Adrenal gland (tissue), 5 donors: ENCODE measurements at regions not wholly inside any gene's neighbourhood (a gene's known extent, or its start where the extent isn't known, plus 50 kb on each side); places are given as distances from the start of the nearest gene placed in this dataset.

ENCODE experiments used
- CTCF ChIP-seq, 6 experiments: fragments of 450-650 bp in 4 of 6; fragments of 200-600 bp in 2 of 6; sonication (generic) in 1 of 6; IDR thresholded peaks; 1 replicate in 5 of 6; 2 replicates in 1 of 6; pipeline versions ENCODE4 v1.5.1 to v1.8.0; 2016 to 2021; ENCODE audit warnings: antibody characterized with exemption in 6 of 6, mild to moderate bottlenecking in 2 of 6, moderate library complexity in 1 of 6
- POLR2A ChIP-seq, 2 donors: fragments of 450-650 bp; IDR thresholded peaks; one replicate each; pipeline ENCODE4 v1.6.1; 2017; ENCODE audit warnings: antibody characterized with exemption in 2 of 2, mild to moderate bottlenecking in 2 of 2, moderate library complexity in 1 of 2
- donor health status: DM: no; HTN: no; CAD: no.

DNA sequence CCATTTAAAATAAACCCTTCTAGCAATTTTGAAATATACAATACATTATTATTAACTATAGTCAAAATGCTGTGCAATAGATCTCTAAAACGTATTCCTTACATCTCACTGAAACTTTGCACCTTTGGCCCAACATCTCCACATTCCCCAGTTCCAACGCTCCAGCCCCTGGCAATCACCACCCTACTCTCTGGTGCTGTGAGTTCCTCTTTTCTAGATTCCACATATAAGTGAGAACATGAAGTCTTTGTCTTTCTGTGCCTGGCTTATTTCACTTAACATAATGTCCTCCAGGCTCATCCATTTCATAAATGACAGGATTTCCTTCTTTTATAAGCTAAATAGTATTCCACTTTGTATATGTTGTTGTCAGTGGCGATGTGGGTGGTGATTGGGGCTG lies 194.7 kb upstream of the RTL1 start:
- TF ChIP-seq CTCF (IDR thresholded peaks at IDR 0.05): no peak
- TF ChIP-seq POLR2A (IDR thresholded peaks at IDR 0.05): no peak
